K562 (cell line): ENCODE measurements at regions not wholly inside any gene's neighbourhood (a gene's known extent, or its start where the extent isn't known, plus 50 kb on each side); places are given as distances from the start of the nearest gene placed in this dataset.

Experiments used
- CEBPG ChIP-seq, 3 experiments: fragments of 200-800 bp in 1 of 3; sonication (Bioruptor generic) in 1 of 3; sonication (generic) in 1 of 3; formaldehyde crosslinking in 1 of 3; IDR thresholded peaks in 2 of 3; conservative IDR thresholded peaks in 1 of 3; 2 replicates each; pipeline versions ENCODE4 v1.6.1 to v1.8.0; 2016 to 2022; ENCODE audit warnings: missing compliant biosample characterization in 2 of 3, missing genetic modification characterization in 2 of 3, mild to moderate bottlenecking in 1 of 3, missing genetic modification reagents in 1 of 3
- KLF6 ChIP-seq: fragments of 250-450 bp; sonication (Bioruptor Pico); IDR thresholded peaks from 2 replicates; pipeline ENCODE4 v1.4.0; 2020; ENCODE audit warnings: mild to moderate bottlenecking, moderate library complexity, borderline replicate concordance
- POLR2AphosphoS2 ChIP-seq: IDR thresholded peaks from 2 replicates; pipeline ENCODE4 v1.6.1; 2012; ENCODE audit warnings: low read length, improper control_type of control experiment
- ZNF174 ChIP-seq: fragments of 250-450 bp; sonication (Bioruptor Pico); IDR thresholded peaks from 2 replicates; pipeline ENCODE4 v1.4.0; 2020; ENCODE audit warnings: mild to moderate bottlenecking
- ZNF584 ChIP-seq: fragments of 200-800 bp; sonication (Bioruptor generic); IDR thresholded peaks from 2 replicates; pipeline ENCODE4 v1.6.1; 2016; ENCODE audit warnings: low read depth, mild to moderate bottlenecking, missing genetic modification characterization, missing compliant biosample characterization
- TF ChIP-seq, protein P1 (sequence below): sonication (generic); formaldehyde crosslinking; IDR thresholded peaks from 2 replicates; pipeline ENCODE4 v1.8.0; 2022; ENCODE audit warnings: mild to moderate bottlenecking, missing genetic modification reagents
- TF ChIP-seq, protein P2 (sequence below): IDR thresholded peaks from 2 replicates; pipeline ENCODE4 v1.6.1; 2016; ENCODE audit warnings: missing genetic modification characterization, missing compliant biosample characterization
- TF ChIP-seq, protein P3 (sequence below): sonication (generic); formaldehyde crosslinking; IDR thresholded peaks from 2 replicates; pipeline ENCODE4 v1.8.1; 2023; ENCODE audit warnings: mild to moderate bottlenecking, missing genetic modification reagents, moderate library complexity
- TF ChIP-seq, protein P4 (sequence below): fragments of 200-600 bp; sonication (generic); IDR thresholded peaks from one replicate; pipeline ENCODE4 v1.6.1; 2012; ENCODE audit warnings: mild to moderate bottlenecking, low read depth, low read length, inconsistent platforms

DNA sequence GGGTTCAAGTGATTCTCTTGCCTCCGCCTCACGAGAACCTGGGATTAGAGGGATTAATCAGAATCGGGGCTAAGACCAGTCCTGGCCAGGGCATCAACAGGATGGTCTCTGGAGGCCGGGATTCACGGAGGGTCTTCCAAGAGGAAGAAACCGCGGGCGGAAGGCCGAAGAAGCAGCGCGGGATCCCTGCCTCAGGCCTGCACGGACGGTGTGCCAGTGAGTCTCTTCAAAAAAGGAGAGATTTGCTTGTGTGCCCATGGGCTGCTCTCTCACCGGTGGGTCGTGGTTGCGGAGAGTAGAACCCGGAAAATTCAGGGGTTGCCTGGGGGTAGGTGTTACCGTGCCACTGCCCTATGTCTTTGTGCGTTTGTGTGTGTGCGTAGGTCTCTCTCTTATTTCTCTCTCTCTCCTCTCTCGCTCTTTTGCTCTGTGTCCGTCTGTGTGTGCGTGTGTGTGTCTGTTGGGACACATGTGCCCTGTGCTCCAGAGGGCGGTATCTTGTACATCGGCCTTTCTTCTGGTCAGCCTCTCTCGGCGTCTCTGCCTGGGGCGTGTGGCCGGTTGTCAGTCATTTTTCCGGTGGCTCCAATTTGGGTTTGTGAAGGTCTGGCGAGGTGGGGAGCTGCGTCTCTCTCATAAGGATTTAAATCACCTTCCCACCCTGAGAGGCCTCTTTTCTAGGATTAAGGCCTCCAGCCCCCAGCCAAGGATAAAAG is 613.2 kb downstream of the KCNJ18 start (continued):
- TF ChIP-seq, protein P1, sequence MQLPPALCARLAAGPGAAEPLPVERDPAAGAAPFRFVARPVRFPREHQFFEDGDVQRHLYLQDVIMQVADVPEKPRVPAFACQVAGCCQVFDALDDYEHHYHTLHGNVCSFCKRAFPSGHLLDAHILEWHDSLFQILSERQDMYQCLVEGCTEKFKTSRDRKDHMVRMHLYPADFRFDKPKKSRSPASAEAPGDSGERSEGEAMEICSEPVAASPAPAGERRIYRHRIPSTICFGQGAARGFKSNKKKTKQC, result no peak
- TF ChIP-seq POLR2AphosphoS2 (no peak), ZNF174 (CRISPR knock-in tag) (no peak), KLF6 (CRISPR knock-in tag) (no peak), CEBPG (CRISPR knock-in tag; IDR thresholded peaks at IDR 0.05) (no peak), CEBPG (tag; conservative IDR thresholded peaks at IDR 0.05 in 1 of 2, IDR thresholded peaks at IDR 0.05 in 1 of 2) (no peak), ZNF584 (CRISPR knock-in tag) (no peak)
- TF ChIP-seq, protein P2, sequence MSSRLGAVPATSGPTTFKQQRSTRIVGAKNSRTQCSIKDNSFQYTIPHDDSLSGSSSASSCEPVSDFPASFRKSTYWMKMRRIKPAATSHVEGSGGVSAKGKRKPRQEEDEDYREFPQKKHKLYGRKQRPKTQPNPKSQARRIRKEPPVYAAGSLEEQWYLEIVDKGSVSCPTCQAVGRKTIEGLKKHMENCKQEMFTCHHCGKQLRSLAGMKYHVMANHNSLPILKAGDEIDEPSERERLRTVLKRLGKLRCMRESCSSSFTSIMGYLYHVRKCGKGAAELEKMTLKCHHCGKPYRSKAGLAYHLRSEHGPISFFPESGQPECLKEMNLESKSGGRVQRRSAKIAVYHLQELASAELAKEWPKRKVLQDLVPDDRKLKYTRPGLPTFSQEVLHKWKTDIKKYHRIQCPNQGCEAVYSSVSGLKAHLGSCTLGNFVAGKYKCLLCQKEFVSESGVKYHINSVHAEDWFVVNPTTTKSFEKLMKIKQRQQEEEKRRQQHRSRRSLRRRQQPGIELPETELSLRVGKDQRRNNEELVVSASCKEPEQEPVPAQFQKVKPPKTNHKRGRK (tag), result no peak
- TF ChIP-seq, protein P3, sequence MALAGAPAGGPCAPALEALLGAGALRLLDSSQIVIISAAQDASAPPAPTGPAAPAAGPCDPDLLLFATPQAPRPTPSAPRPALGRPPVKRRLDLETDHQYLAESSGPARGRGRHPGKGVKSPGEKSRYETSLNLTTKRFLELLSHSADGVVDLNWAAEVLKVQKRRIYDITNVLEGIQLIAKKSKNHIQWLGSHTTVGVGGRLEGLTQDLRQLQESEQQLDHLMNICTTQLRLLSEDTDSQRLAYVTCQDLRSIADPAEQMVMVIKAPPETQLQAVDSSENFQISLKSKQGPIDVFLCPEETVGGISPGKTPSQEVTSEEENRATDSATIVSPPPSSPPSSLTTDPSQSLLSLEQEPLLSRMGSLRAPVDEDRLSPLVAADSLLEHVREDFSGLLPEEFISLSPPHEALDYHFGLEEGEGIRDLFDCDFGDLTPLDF (CRISPR knock-in tag), result no peak
- TF ChIP-seq, protein P4, sequence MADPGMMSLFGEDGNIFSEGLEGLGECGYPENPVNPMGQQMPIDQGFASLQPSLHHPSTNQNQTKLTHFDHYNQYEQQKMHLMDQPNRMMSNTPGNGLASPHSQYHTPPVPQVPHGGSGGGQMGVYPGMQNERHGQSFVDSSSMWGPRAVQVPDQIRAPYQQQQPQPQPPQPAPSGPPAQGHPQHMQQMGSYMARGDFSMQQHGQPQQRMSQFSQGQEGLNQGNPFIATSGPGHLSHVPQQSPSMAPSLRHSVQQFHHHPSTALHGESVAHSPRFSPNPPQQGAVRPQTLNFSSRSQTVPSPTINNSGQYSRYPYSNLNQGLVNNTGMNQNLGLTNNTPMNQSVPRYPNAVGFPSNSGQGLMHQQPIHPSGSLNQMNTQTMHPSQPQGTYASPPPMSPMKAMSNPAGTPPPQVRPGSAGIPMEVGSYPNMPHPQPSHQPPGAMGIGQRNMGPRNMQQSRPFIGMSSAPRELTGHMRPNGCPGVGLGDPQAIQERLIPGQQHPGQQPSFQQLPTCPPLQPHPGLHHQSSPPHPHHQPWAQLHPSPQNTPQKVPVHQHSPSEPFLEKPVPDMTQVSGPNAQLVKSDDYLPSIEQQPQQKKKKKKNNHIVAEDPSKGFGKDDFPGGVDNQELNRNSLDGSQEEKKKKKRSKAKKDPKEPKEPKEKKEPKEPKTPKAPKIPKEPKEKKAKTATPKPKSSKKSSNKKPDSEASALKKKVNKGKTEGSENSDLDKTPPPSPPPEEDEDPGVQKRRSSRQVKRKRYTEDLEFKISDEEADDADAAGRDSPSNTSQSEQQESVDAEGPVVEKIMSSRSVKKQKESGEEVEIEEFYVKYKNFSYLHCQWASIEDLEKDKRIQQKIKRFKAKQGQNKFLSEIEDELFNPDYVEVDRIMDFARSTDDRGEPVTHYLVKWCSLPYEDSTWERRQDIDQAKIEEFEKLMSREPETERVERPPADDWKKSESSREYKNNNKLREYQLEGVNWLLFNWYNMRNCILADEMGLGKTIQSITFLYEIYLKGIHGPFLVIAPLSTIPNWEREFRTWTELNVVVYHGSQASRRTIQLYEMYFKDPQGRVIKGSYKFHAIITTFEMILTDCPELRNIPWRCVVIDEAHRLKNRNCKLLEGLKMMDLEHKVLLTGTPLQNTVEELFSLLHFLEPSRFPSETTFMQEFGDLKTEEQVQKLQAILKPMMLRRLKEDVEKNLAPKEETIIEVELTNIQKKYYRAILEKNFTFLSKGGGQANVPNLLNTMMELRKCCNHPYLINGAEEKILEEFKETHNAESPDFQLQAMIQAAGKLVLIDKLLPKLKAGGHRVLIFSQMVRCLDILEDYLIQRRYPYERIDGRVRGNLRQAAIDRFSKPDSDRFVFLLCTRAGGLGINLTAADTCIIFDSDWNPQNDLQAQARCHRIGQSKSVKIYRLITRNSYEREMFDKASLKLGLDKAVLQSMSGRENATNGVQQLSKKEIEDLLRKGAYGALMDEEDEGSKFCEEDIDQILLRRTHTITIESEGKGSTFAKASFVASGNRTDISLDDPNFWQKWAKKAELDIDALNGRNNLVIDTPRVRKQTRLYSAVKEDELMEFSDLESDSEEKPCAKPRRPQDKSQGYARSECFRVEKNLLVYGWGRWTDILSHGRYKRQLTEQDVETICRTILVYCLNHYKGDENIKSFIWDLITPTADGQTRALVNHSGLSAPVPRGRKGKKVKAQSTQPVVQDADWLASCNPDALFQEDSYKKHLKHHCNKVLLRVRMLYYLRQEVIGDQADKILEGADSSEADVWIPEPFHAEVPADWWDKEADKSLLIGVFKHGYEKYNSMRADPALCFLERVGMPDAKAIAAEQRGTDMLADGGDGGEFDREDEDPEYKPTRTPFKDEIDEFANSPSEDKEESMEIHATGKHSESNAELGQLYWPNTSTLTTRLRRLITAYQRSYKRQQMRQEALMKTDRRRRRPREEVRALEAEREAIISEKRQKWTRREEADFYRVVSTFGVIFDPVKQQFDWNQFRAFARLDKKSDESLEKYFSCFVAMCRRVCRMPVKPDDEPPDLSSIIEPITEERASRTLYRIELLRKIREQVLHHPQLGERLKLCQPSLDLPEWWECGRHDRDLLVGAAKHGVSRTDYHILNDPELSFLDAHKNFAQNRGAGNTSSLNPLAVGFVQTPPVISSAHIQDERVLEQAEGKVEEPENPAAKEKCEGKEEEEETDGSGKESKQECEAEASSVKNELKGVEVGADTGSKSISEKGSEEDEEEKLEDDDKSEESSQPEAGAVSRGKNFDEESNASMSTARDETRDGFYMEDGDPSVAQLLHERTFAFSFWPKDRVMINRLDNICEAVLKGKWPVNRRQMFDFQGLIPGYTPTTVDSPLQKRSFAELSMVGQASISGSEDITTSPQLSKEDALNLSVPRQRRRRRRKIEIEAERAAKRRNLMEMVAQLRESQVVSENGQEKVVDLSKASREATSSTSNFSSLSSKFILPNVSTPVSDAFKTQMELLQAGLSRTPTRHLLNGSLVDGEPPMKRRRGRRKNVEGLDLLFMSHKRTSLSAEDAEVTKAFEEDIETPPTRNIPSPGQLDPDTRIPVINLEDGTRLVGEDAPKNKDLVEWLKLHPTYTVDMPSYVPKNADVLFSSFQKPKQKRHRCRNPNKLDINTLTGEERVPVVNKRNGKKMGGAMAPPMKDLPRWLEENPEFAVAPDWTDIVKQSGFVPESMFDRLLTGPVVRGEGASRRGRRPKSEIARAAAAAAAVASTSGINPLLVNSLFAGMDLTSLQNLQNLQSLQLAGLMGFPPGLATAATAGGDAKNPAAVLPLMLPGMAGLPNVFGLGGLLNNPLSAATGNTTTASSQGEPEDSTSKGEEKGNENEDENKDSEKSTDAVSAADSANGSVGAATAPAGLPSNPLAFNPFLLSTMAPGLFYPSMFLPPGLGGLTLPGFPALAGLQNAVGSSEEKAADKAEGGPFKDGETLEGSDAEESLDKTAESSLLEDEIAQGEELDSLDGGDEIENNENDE, result no peak
